ENCODE measurements at regions not wholly inside any gene's neighbourhood (a gene's known extent, or its start where the extent isn't known, plus 50 kb on each side); places are given as distances from the start of the nearest gene placed in this dataset.

DNA sequence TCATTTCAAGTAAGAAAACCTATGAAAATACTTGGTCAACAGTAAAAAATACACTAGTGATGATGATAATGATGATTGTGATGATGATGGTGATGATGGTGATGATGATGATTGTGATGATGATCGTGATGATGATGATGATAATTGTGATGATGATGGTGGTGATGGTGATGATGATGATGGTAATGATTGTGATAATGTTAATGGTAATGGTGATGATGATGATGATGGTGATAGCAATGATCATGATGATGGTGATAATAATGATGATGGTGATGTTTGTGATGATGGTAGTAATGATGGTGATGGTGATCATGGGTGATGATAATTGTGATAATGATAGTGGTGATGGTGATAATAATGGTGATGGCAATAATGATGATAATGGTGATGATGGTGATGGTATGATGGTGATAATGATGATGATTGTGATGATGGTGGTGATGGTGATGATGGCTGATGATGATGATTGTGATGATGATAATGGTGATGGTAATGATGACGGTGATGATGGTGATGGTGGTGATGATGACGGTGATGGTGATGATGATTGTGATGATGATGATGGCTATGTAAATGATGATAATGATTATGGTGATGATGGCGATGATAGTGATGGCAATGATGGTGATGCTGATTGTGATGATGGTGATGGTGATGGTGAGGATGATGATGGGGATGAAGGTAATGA, 62.1 kb downstream of the VCX3A start:
- DNase-seq, result no peak

DNA sequence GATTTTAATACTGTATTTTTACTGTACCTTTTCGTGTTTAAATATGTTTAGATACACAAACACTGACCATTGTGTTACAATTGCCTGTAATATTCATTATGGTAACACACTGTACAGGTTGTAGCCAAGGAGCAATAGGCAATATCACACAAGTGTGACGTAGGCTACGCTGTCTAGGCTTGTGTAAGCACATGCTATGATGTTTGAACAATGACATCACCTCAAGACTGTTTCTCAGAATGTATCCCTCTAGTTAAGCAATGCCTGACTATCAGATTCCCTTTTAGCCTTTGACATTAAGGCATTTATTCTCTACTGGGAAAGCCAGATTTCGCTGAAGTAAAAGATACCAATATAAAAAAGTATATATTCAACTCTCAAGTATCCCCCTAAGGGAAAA, 66.2 kb downstream of the VCX3A start:
- DNase-seq, result no peak

DNA sequence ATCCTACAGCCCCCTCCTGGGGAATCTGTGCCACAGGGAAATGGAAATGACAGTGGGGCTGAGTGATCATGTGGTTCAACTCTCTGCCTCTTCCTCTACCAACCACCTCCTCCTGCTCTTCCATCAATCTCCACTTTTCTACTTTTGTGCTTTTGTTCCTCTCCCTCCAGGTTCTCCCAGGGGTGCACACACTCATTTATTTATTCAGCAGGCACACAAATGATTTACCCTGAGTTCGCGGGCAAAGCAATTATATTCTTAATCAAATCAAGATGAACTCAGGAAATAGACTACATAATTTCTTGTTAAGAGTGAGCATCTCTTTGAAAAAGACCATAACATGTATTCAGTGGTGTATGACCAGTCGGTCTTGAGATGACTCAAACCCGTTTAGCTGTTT, 69.2 kb downstream of the VCX3A start:
- no peak for DNase-seq

DNA sequence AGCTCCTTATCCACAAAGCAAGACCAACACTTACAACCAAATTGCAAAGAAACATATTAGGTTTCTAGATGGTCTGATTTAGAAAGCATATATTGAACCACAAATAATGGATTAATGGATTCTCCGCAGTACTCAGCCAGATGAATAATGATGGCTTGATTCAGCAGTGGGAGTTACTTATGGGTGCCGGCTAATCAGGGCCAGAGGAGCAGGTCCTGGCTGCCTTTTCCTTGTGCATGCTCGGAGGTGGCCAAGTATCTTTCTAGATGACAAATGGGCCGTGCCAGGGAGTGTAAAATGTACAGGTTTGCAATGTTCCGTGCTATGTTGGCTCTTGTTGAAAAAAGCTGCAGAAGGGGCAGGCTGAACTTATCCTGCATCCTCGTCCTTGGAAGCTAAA, 70.2 kb downstream of the VCX3A start:
- no peak for DNase-seq

DNA sequence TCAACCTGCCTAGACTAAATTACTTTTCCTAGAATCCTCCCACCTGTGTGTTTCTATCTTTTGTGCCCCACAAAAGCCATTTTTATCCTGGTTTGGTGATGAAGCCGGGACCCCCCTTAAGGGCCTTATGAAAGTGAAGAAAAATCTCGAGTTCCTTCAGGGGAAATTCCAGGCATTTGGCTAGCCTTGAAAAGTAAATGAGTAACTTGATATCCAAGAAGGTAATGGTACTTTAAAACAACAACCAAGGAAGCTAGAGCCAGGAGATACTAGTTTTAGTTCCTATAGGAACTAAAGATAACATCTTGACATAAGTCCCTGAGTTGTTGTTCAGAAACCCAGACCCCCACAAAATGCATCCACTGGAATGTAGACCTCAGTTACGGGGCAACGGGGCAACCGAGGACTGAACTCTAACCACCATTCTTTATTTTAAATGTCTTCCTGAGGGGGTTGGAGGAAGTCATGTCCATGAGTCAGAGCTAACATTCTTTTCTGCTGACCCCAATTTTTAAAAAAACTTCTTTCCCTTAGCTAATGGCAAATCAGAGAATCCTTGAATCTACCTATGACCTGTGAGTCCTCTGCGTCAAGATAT, 73.9 kb downstream of the VCX3A start:
- DNase-seq, result no peak

DNA sequence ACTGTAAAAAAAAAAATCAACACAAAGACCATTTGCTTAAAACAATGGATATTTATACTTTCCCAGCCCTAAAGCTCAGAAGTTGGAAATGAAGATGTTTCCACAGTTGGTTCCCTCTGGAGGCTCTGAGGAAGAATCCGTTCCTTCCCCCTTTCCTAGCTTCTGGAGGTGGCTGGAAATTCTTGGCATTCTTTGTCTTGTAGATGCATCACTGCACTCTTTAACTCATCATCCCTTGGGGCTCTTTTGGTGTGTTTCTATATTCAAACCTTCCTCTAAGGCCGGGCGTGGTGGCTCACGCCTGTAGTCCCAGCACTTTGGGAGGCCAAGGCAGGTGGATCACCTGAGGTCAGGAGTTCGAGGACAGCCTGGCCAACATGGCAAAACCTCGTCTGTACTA, 78.7 kb downstream of the VCX3A start:
- DNase-seq, result no peak

DNA sequence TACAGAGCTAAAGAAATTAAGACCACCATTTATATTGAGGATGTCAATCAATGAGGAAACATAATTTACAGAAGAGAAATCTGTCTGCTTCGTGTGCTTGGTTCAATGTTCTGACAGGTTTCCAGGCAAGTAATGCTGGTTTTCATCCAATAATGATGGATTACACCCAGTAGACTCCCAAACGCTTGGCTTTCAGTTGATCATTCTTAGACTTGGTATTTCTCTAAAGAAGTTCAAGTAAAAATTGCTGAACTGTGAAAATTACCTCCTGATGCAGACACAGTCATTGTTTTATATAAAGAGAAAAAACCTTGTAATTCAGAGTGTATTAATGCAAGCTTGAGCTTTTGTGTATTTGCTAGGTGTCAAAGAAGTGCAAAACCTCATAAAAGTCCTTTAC, 85.0 kb downstream of the VCX3A start:
- DNase-seq, result no peak

DNA sequence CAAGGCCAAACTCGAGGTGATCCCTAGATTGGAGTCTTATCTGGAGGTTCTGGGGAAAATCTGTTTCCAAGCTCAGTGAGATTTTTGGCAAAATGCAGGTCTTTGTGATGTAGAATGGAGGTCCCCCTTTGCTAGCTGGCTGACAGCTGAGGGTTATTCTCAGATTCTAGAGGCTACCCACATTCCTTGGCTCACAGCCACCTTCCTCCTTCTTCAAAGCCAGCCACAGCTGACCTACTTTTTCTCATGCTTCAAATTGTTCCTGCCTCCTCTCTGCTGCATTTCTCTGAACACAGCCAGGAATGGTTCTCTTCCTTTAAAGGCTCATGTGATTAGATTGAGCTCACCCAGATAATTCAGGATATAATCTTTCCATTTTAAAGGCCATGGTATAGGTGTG, 86.9 kb downstream of the VCX3A start:
- peak in 4 of 51 donors; percentile 0 to 1 (median 0) for DNase-seq

DNA sequence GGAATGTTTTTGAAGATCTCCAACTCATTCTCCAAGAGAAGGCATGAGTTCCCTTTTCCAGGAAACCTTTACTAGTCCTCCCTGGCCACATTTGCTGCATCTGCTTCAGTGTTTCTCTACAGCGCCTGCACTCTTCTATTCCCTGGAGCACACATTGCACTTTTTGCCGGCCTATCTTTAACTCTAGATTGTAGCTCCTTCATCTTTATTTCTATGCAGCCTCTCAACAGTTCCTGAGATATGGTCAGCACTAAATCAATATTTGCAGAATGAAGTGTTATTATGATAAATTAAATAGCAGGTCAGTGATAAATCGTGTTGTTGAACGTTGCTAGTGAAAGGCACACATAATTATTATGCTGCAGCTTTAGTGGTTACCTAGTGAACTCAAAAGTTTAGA, 88.3 kb downstream of the VCX3A start:
- DNase-seq, result no peak

DNA sequence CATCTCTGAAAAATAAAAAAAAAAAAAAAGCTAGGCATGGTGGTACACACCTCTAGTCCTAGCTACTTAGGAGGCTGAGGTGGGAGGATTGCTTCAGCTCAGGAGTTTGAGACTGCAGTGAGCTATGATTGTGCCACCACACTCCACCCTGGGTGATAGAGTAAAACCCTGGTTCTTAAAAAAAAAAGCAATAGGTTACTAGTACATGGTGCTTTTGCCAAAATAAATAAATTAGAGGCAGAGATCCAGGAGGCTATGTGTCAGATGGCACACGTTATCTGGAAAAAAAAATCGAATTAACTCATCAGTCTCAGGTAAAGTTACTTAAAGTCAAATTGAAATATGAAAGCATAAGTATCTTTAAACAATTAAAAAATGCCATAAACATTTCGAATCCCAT, 94.3 kb downstream of the VCX3A start:
- DNase-seq, result no peak

DNA sequence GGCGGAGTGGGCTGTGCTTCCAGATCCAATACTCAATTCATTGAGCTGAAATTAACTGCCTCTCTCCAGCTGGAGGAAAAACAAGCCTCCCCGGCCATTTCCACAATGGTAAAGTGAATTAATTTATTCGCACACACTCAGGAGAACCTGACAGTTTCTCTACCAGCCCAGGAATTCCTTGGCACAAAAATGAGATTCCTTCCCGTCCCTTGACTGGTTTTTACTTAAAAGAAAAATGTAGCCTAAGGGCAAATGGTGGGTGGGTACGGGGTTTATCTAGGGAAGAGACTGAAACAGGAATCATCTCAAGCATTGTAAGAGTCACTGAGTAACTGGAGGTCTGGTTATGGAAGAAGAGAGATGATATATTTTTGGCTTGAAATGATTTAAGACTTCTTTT, 102.7 kb downstream of the VCX3A start:
- no peak for DNase-seq

DNA sequence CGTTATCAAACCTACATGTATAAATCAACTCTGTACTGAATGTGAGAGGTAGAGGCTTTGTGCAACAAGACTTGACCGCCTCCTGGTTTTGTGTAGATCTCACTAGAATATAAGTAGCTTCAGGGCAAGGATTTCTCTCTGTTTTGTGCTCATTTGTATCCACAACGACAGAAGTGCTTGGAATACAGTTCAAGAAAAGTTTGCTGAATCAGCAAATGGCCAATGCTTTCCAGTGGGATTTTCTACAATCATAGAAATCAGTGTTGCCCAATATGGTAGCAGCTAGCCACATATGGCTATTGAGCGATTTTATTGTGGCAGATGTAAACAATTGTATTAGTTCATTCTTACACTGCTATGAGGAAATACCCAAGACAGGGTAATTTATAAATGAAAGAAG, 127.4 kb downstream of the VCX3A start:
- DNase-seq, result no peak

DNA sequence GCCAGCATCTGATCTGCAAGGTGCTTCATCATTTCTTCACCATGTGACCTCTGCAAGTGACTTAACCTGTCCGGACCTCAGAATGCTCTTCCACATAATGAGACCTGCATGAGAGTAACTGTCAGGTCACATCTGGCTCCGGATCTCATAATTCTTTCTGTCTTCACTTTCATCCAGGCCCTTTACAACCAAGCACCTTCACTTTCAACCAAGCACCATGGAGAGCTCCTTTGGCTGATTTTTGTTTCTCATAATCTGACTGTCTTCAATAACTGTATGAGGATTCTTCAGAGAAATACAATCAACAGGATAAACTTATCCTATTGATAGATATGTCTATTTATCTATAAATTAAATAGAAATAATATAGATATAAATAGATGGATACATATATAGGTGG, 148.1 kb downstream of the VCX3A start:
- no peak for DNase-seq

DNA sequence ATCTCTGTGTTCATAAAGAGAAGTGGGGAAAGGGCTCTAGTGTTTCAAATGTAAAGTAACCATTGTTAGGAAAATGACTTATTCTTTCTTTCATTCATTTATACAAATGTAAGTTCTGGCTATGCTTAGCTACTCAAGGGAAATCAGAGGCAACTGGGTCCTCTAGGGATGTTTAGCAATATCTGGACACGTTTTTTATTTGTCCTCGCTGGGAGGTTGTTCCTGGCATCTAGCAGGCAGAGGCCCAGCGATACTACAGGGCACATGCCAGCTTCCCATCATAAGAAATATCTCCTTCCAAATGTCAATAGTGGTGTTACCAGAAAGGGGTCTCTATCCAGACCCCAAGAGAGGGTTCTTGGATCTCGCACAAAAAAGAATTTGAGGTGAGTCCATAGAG, 150.0 kb downstream of the VCX3A start:
- DNase-seq, result no peak

DNA sequence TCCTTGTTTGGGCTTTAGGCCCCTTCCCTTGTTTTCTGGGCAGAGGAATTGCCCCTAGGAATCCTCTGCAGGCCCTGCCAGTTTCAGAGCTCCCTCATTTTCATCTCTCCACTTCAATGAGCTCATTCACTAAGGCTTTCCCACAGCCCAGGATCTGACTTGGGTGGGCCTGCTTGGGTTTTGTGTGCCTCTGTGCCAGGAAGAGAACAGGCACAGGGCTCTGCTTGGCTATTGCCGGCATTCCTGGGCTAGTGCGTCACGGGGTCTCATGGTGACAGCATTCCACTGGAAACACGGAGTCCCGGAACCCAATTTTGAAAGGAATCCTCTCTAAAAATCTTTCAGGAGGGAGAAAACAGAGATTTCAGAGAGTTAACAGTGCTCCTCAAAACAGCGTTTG, 150.5 kb downstream of the VCX3A start:
- peak in 34 of 51 donors; percentile 0 to 57 (median 7) for DNase-seq

DNA sequence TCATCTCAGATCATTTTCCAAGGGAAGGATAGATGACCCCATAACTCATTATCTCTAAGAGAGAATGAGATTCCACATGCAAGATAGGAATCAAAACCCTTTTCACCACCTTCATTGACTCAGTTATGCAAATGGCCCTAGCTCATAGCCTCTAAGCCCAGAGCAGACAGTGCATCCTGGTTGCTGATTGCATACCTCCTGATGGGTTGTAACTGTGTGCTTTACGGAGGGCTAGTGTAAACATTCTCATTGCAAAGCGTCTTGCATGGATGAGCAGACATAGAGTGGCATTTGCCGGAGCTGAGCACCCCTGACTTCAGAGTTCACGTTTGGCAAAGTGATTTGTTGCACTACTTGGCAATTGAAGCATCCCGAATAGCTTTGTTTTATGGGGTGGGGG, 151.0 kb downstream of the VCX3A start:
- no peak for DNase-seq

DNA sequence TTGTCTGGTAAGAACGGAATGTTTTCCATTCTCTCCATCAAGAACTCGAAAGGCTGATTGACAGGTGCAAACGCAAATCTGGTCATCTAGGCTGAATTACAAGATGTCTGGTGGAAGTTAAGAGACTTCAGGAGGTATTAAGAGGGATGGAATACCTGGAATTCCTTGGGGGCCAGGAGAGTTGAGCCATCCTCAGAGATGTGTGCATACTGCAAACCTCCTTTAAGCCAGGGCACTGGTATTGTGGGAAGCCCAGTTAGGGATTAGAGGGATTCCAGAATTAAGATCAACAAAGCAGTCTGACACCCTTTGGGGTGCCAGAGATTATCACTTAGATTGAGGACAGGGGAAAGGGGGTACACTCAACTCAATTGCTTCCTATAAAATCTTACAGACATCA, 151.4 kb downstream of the VCX3A start:
- no peak for DNase-seq

DNA sequence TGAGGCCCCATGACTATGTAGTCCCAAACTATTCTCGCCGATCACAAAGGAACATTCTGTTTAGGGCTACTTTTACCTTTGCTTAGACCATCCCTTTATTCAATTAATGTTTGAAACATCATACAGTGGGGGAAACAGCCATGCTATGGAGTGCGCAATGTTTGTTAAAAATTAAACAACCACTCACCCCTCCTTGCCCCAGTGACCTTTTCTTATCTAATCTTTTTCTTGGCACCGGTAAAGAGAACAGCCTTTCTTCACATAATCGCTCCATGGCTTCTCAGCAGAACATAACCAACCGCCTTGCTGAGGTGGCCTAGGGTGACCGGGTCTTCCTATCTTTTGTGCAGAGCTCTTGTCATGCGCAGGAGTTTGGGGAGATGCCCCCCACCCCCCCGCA, 152.6 kb downstream of the VCX3A start:
- no peak for DNase-seq

DNA sequence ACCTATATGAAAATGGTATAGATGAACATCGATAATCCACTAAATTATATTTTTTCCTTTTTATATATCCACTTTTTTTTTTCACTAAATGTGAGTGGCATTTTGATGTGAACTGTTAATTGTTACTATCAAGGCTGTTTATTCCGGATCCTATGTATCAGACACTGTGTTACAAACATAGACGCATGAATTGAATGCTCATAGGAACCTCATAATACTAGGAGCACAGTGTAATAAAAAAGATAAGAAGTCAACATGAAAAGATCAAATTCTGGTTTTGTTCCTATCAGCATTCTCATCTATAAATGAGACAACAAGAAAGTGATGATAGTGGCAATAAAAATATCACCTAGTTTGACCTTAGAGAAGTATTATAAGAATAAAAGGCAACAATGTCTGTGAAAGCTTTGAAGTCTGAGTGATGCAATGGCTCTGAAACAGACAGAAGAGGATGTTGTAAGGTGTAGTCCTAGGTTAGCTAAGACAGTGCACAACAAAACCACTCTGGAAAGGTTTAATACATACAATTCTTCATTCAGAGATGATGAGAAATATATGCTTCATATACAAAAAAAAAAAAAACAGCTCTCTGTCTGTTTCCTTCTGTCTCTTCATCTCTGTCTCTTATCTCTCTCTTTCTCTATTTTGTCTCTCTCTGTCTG, 148.6 kb upstream of the NLGN4X start:
- DNase-seq, result no peak

DNA sequence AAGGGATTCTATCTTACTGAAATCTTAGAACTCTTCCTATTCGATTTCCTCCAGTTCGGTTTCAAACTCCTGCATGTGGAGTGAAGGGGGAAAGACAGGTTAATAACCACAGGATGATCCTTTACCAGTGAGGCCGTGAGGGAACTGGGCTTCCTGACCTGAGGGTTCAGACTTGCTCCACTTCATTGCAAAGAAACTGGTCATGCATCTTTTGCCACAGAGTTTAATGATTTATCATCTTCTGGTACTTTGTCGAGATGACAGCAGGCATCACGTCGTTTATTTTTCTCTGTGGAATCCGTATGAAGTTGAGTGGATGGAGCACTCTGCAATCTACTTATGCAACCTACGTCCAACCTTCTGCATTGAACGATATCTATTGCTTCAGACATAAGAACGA, 145.9 kb upstream of the NLGN4X start:
- DNase-seq, result no peak

DNA sequence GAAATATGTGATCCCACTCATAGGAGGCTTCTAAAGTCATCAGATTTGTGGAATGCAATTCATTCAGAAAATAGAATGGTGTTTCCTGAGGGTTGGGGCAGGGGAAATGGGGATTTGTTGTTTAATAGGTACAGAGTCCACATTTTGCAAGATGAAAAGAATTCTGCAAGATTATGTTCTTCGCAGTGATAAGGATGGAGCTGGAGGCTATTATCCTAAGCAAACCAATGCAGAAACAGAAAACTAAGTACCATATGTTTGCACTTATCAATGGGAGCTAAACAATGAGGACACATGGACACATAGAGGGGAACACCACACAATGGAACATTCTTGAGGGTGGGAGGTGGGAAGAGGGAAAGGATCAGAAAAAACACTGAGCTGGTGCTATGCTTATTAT, 144.3 kb upstream of the NLGN4X start:
- no peak for DNase-seq

DNA sequence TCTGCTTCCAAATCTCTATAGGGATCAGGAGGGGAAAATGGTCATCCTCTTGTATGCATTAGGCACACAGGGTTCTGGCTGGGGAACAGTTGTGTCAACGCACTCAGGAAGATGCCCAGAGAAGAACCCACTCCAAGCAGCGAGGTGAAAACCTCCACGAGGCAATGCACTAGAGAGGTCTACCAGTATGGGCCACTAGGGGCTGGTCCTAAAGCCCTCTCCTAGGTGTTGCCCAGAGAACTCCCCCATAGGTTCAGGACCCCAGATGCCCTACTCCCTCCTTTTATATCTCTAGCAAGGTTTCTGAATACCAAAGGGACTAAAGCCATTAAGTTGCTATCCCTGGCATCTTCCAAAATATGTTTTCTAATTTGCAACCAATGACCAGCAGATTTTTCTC, 142.7 kb upstream of the NLGN4X start:
- no peak for DNase-seq

DNA sequence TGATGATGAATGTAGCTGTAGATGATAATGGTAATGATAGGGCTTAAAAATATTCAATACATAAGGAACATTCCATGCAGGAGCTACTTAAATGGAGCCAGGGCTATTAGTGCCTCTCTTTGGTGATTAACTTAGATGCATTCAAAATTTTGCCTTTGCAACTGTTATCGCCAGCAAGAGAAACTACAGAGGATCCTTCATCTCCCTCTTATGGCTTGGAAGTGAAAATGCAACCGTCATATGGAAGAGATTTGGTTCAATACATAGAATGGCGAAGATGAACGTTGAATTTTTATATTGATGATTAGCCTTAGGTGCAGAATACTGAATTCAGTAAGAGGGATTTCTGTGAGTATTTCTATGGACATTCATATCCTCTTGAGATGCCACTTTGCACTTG, 134.5 kb upstream of the NLGN4X start:
- no peak for DNase-seq
